HepG2 (cell line): ENCODE measurements at regions not wholly inside any gene's neighbourhood (a gene's known extent, or its start where the extent isn't known, plus 50 kb on each side); places are given as distances from the start of the nearest gene placed in this dataset.

Source experiments
- ATAC-seq: fragments of 200-7000 bp; cut with Tn5 transposase; 3 replicates; pipeline ENCODE4 v1.9.1; 2020; ENCODE audit warnings: mild to moderate bottlenecking, moderate library complexity
- BruUV-seq: library from RNA; stranded (reverse); fragments of 400-500 nt; replicated peaks from 2 replicates; lab custom pipeline; 2021; lab: Mats Ljungman, UMichigan
- CTCF ChIA-PET: fragments of 300-600 bp; formaldehyde crosslinking; extraction: SDS; loops from one replicate; lab custom pipeline; 2021; ENCODE audit warnings: low total read pairs, inconsistent platforms, low intra/inter-chr PET ratio; lab: Yijun Ruan, JAX
- POLR2A ChIA-PET: fragments of 350-600 bp; sonication (Branson Sonifier 250); formaldehyde crosslinking; loops from one replicate; lab custom pipeline; 2020; ENCODE audit warnings: antibody characterized with exemption, inconsistent platforms; lab: Yijun Ruan, JAX
- DNase-seq: peaks from one replicate; pipeline ENCODE4 v3.0.0-alpha.2; 2015; ENCODE audit warnings: low spot score
- FAIRE-seq: peaks from 3 replicates; lab custom pipeline; 2011; peaks lifted over from hg19 to GRCh38; lab: Jason Lieb, UNC
- H2AFZ ChIP-seq: one replicate; pipeline ENCODE4 v1.6.1; 2011; ENCODE audit warnings: low read length, inconsistent platforms
- H3K27ac ChIP-seq: fragments of 300-600 bp; 3 replicates; pipeline ENCODE4 v1.8.0; 2011; ENCODE audit warnings: mixed run types, mild to moderate bottlenecking, mixed read lengths, low read length, inconsistent platforms; ENCODE audit not compliant: insufficient read depth; ENCODE audit errors: extremely low read length
- H3K27me3 ChIP-seq, 2 experiments: fragments of 200-600 bp in 1 of 2; 2 replicates in 1 of 2; 3 replicates in 1 of 2; pipeline versions ENCODE4 v1.6.0 to v1.8.0; 2011; ENCODE audit warnings: low read length in 2 of 2, mild to moderate bottlenecking in 2 of 2, moderate library complexity in 2 of 2, inconsistent platforms in 1 of 2; ENCODE audit not compliant: insufficient read depth in 2 of 2, control insufficient read depth in 1 of 2
- H3K36me3 ChIP-seq, 2 experiments: fragments of 200-600 bp in 1 of 2; replicated peaks in 1 of 2; 2 replicates in 1 of 2; 3 replicates in 1 of 2; pipeline versions ENCODE4 v1.5.1 to v1.8.0; 2011; ENCODE audit warnings: low read length in 2 of 2, inconsistent platforms in 1 of 2; ENCODE audit not compliant: insufficient read depth in 2 of 2, control insufficient read depth in 1 of 2
- H3K4me1 ChIP-seq: 2 replicates; pipeline ENCODE4 v1.5.1; 2012; ENCODE audit warnings: low read length, inconsistent platforms; ENCODE audit not compliant: insufficient read depth
- H3K4me2 ChIP-seq: 2 replicates; pipeline ENCODE4 v1.6.0; 2011; ENCODE audit warnings: low read depth, low read length, inconsistent platforms
- H3K4me3 ChIP-seq, 3 experiments: fragments of 200-600 bp in 1 of 3; sonication (generic), shearing (Covaris generic) in 1 of 3; replicated peaks in 1 of 3; 2 replicates each; pipeline ENCODE4 v1.5.1; 2011 to 2016; ENCODE audit warnings: low read length in 3 of 3, inconsistent platforms in 2 of 3, low read depth in 2 of 3, mild to moderate bottlenecking in 2 of 3, control low read depth in 1 of 3, mixed read lengths in 1 of 3; ENCODE audit not compliant: insufficient read depth in 1 of 3
- H3K79me2 ChIP-seq: one replicate; pipeline ENCODE4 v1.6.1; 2011; ENCODE audit warnings: low read length, inconsistent platforms; ENCODE audit not compliant: insufficient read depth
- H3K9ac ChIP-seq: 2 replicates; pipeline ENCODE4 v1.6.0; 2011; ENCODE audit warnings: mild to moderate bottlenecking, low read depth, low read length, inconsistent platforms; ENCODE audit not compliant: insufficient read depth
- H3K9me3 ChIP-seq: 2 replicates; pipeline ENCODE4 v1.5.1; 2012; ENCODE audit warnings: mild to moderate bottlenecking, low read length
- H4K20me1 ChIP-seq: 2 replicates; pipeline ENCODE4 v1.6.0; 2011; ENCODE audit warnings: inconsistent platforms, mild to moderate bottlenecking, low read length, moderate library complexity; ENCODE audit not compliant: insufficient read depth
- DR1 ChIP-seq: sonication (generic); formaldehyde crosslinking; IDR thresholded peaks from 2 replicates; pipeline ENCODE4 v1.8.0; 2021; ENCODE audit warnings: mild to moderate bottlenecking, missing genetic modification reagents, inconsistent platforms
- HMG20A ChIP-seq: IDR thresholded peaks from 2 replicates; pipeline ENCODE4 v1.6.1; 2016; ENCODE audit warnings: borderline replicate concordance
- HNRNPK ChIP-seq: fragments of 200-400 bp; formaldehyde crosslinking; IDR thresholded peaks from 2 replicates; pipeline ENCODE4 v1.6.1; 2018; ENCODE audit warnings: low read length, low read depth, moderate library complexity, mild to moderate bottlenecking; ENCODE audit not compliant: poor library complexity, severe bottlenecking
- KLF16 ChIP-seq, 2 experiments: sonication (generic) in 1 of 2; formaldehyde crosslinking in 1 of 2; IDR thresholded peaks; 2 replicates each; pipeline versions ENCODE4 v1.6.1 to v1.8.0; 2016 to 2023; ENCODE audit warnings: missing genetic modification reagents in 2 of 2, missing compliant biosample characterization in 1 of 2
- MAFF ChIP-seq: IDR thresholded peaks from 2 replicates; pipeline ENCODE4 v1.6.1; 2011; ENCODE audit warnings: low read depth, low read length, improper control_type of control experiment
- MAFK ChIP-seq, 2 experiments: IDR thresholded peaks in 1 of 2; conservative IDR thresholded peaks in 1 of 2; 2 replicates each; pipeline ENCODE4 v1.6.1; 2011; ENCODE audit warnings: improper control_type of control experiment in 2 of 2, low read length in 2 of 2
- NFE2L2 ChIP-seq: fragments of 150-350 bp; IDR thresholded peaks from 2 replicates; pipeline ENCODE4 v1.6.1; 2014; ENCODE audit warnings: low read length
- NFYC ChIP-seq: IDR thresholded peaks from 2 replicates; pipeline ENCODE4 v1.6.1; 2016; ENCODE audit warnings: missing genetic modification reagents, missing compliant biosample characterization
- RELA ChIP-seq: sonication (generic); formaldehyde crosslinking; IDR thresholded peaks from 2 replicates; pipeline ENCODE4 v1.4.0; 2020; ENCODE audit warnings: missing genetic modification reagents
- ZNF205 ChIP-seq: IDR thresholded peaks from 2 replicates; pipeline ENCODE4 v1.6.1; 2018; ENCODE audit warnings: missing biosample characterization, missing genetic modification reagents
- ZNF253 ChIP-seq: sonication (generic); formaldehyde crosslinking; IDR thresholded peaks from 2 replicates; pipeline ENCODE4 v1.8.0; 2022; ENCODE audit warnings: mild to moderate bottlenecking, missing genetic modification reagents, borderline replicate concordance
- ZNF446 ChIP-seq: sonication (generic); formaldehyde crosslinking; IDR thresholded peaks from 2 replicates; pipeline ENCODE4 v1.5.0; 2020; ENCODE audit warnings: mild to moderate bottlenecking, missing genetic modification reagents
- ZNF616 ChIP-seq: sonication (generic); formaldehyde crosslinking; IDR thresholded peaks from 2 replicates; pipeline ENCODE4 v1.5.0; 2020; ENCODE audit warnings: low read depth, mild to moderate bottlenecking, missing genetic modification reagents
- ZNF670 ChIP-seq: sonication (generic); formaldehyde crosslinking; IDR thresholded peaks from 2 replicates; pipeline ENCODE4 v1.8.0; 2022; ENCODE audit warnings: mild to moderate bottlenecking, missing genetic modification reagents, borderline replicate concordance
- WGBS: methylation state at CpG from one replicate; pipeline ENCODE4 v1.1.6; 2017; ENCODE audit warnings: low lambda C conversion rate; 5-methylcytosine and 5-hydroxymethylcytosine counted together
- in situ Hi-C: cut with HindIII; loops from 2 replicates; pipeline ENCODE4 v1.10.0; 2017; ENCODE audit warnings: low pct_unique_long_range_greater_than_20kb; ENCODE audit not compliant: extremely low pct_ligation_motif_present
- intact Hi-C: fragments of 100-400 bp; cut with micrococcal nuclease; formaldehyde crosslinking; loops from one replicate; pipeline ENCODE4 v1.10.0; 2022; ENCODE audit not compliant: unreplicated experiment
- TF ChIP-seq, protein P1 (sequence below): sonication (generic); formaldehyde crosslinking; conservative IDR thresholded peaks from 2 replicates; pipeline ENCODE4 v1.8.0; 2022; ENCODE audit warnings: low read depth, missing genetic modification reagents
- TF ChIP-seq, protein P2 (sequence below): sonication (generic); formaldehyde crosslinking; IDR thresholded peaks from 2 replicates; pipeline ENCODE4 v1.4.0; 2020; ENCODE audit warnings: mild to moderate bottlenecking, missing genetic modification reagents
- TF ChIP-seq, protein P3 (sequence below): sonication (generic); formaldehyde crosslinking; IDR thresholded peaks from 2 replicates; pipeline ENCODE4 v1.9.0; 2022; ENCODE audit warnings: low read depth, missing genetic modification reagents

DNA sequence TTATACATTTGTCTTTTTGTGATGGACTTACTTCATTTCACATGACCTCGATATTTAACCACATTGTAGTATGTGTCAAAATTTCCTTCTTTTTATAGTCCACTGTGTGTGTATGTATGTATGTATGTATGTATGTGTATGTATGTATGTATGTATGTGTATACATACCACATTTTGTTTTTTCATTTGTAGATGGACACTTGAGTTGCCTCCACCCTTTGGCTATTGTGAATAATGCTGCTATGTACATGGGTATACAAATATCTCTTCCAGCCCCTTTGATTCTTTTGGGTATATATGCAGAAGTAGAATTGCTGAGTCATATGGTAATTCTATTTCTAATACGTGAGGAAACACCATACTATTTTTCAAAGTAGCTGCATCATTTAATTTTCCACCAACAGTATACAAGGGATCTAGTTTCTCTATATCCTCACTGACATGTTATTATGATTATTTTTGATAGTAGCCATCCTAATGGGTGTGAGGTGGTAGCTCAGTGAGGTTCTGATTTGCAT lies 228.2 kb downstream of the OPA1 start:
- Histone ChIP-seq H2AFZ (no peak overlapping the region), H4K20me1 (no peaks in the 10 kb centered on the region), H3K4me3 (no peak overlapping the region), H3K27ac (no peak overlapping the region), H3K36me3 (no peaks in the 10 kb centered on the region), H3K79me2 (no peaks in the 10 kb centered on the region), H3K4me1 (no peaks in the 10 kb centered on the region), H3K27me3 (peaks cover 4 to 33% of the 10 kb centered on the region in 2 experiments; a peak in 3 of 5 replicates), H3K9ac (no peak overlapping the region), H3K4me2 (no peak overlapping the region), H3K9me3 (no peaks in the 10 kb centered on the region)
- in situ Hi-C loops (no loop called here), intact Hi-C loops (no loop called here)
- WGBS: 31% methylated on average over 2 of the region's 2 CpGs
- BruUV-seq: no TSS peak
- ATAC-seq (no peak), DNase-seq (no peak), FAIRE-seq (no peak)
- POLR2A ChIA-PET: no interaction called here
- no peak for TF ChIP-seq HNRNPK
- no peak for TF ChIP-seq NFYC (CRISPR knock-in tag)
- TF ChIP-seq, protein P1, sequence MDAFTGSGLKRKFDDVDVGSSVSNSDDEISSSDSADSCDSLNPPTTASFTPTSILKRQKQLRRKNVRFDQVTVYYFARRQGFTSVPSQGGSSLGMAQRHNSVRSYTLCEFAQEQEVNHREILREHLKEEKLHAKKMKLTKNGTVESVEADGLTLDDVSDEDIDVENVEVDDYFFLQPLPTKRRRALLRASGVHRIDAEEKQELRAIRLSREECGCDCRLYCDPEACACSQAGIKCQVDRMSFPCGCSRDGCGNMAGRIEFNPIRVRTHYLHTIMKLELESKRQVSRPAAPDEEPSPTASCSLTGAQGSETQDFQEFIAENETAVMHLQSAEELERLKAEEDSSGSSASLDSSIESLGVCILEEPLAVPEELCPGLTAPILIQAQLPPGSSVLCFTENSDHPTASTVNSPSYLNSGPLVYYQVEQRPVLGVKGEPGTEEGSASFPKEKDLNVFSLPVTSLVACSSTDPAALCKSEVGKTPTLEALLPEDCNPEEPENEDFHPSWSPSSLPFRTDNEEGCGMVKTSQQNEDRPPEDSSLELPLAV (CRISPR knock-in tag): no peak
- no peak for TF ChIP-seq ZNF446
- TF ChIP-seq ZNF253 (CRISPR knock-in tag): no peak
- TF ChIP-seq, protein P2, sequence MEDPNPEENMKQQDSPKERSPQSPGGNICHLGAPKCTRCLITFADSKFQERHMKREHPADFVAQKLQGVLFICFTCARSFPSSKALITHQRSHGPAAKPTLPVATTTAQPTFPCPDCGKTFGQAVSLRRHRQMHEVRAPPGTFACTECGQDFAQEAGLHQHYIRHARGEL (CRISPR knock-in tag): no peak
- TF ChIP-seq, protein P3, sequence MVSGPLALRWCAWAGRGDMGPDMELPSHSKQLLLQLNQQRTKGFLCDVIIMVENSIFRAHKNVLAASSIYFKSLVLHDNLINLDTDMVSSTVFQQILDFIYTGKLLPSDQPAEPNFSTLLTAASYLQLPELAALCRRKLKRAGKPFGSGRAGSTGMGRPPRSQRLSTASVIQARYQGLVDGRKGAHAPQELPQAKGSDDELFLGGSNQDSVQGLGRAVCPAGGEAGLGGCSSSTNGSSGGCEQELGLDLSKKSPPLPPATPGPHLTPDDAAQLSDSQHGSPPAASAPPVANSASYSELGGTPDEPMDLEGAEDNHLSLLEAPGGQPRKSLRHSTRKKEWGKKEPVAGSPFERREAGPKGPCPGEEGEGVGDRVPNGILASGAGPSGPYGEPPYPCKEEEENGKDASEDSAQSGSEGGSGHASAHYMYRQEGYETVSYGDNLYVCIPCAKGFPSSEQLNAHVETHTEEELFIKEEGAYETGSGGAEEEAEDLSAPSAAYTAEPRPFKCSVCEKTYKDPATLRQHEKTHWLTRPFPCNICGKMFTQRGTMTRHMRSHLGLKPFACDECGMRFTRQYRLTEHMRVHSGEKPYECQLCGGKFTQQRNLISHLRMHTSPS (CRISPR knock-in tag): no peak
- TF ChIP-seq KLF16 (CRISPR knock-in tag; IDR thresholded peaks at IDR 0.05): no peak
- TF ChIP-seq ZNF616 (CRISPR knock-in tag): no peak
- no peak for TF ChIP-seq ZNF670 (CRISPR knock-in tag)
- peak; percentile 14 to 60; a peak in 2 of 4 replicates for TF ChIP-seq MAFK (conservative IDR thresholded peaks at IDR 0.05 in 1 of 2, IDR thresholded peaks at IDR 0.05 in 1 of 2; ENCODE audit: low read length in 2 of 2)
- TF ChIP-seq RELA (CRISPR knock-in tag): no peak
- TF ChIP-seq DR1 (CRISPR knock-in tag): no peak
- no peak for TF ChIP-seq HMG20A (CRISPR knock-in tag)
- TF ChIP-seq ZNF205 (CRISPR knock-in tag): no peak
- peak; percentile 64; the same call in 1 of the 2 replicates for TF ChIP-seq NFE2L2
- peak; percentile 10; the same call in 1 of the 2 replicates for TF ChIP-seq MAFF
- CTCF ChIA-PET: no interaction called here
